Body of pancreas (tissue), 4 donors: ENCODE measurements at regions not wholly inside any gene's neighbourhood (a gene's known extent, or its start where the extent isn't known, plus 50 kb on each side); places are given as distances from the start of the nearest gene placed in this dataset.

ENCODE experiments used
- ATAC-seq: fragments of 150-250 bp; one replicate; pipeline ENCODE4 v1.9.1; 2016
- DNase-seq, 4 donors: peaks; one replicate each; pipeline ENCODE4 v3.0.0-alpha.2; 2019
- H3K27ac ChIP-seq, 4 donors: fragments of 200-600 bp; sonication (generic); 1 replicate in 3 of 4; 2 replicates in 1 of 4; pipeline versions ENCODE4 v1.5.1 to v1.6.1; 2016 to 2019; ENCODE audit warnings: mild to moderate bottlenecking in 1 of 4, mixed read lengths in 1 of 4, moderate library complexity in 1 of 4
- H3K27me3 ChIP-seq, 2 donors: fragments of 200-600 bp; sonication (generic); one replicate each; pipeline ENCODE4 v1.6.0; 2016; ENCODE audit warnings: mild to moderate bottlenecking in 1 of 2
- H3K36me3 ChIP-seq, 2 donors: fragments of 200-600 bp; sonication (generic); replicated peaks in 1 of 2; 2 replicates each; pipeline ENCODE4 v1.5.1; 2016; ENCODE audit warnings: low read depth in 2 of 2; ENCODE audit not compliant: insufficient read depth in 1 of 2
- H3K4me1 ChIP-seq: fragments of 200-600 bp; sonication (generic); one replicate; pipeline ENCODE4 v1.6.0; 2016
- H3K4me3 ChIP-seq, 2 donors: fragments of 200-600 bp; sonication (generic); 1 replicate in 1 of 2; 2 replicates in 1 of 2; pipeline ENCODE4 v1.5.1; 2016 to 2019
- H3K9me3 ChIP-seq, 3 donors: fragments of 200-600 bp; sonication (generic); 1 replicate in 2 of 3; 2 replicates in 1 of 3; pipeline ENCODE4 v1.5.1; 2016
- CTCF ChIP-seq, 7 experiments: fragments of 450-650 bp in 4 of 7; fragments of 200-600 bp in 3 of 7; sonication (generic) in 3 of 7; IDR thresholded peaks; one replicate each; pipeline ENCODE4 v1.5.1; 2016 to 2019; ENCODE audit warnings: antibody characterized with exemption in 7 of 7
- POLR2A ChIP-seq, 3 donors: fragments of 450-650 bp; IDR thresholded peaks; one replicate each; pipeline ENCODE4 v1.6.1; 2016; ENCODE audit warnings: antibody characterized with exemption in 3 of 3, mild to moderate bottlenecking in 2 of 3
- WGBS, 2 donors: methylation state at CpG; one replicate each; pipeline ENCODE4 v1.1.5; 2017; 5-methylcytosine and 5-hydroxymethylcytosine counted together
- intact Hi-C: fragments of 100-400 bp; cut with DNase I; formaldehyde crosslinking; loops from one replicate; pipeline ENCODE4 v1.15.1; 2023

GRCh38 chr11:112498701-112499100 is 238.0 kb upstream of the PLET1 start:
- TF ChIP-seq POLR2A (IDR thresholded peaks at IDR 0.05) (no peak), CTCF (IDR thresholded peaks at IDR 0.05) (no peak)
- Histone ChIP-seq H3K9me3 (no peaks in the 10 kb centered on the region), H3K4me1 (no peaks in the 10 kb centered on the region), H3K27ac (no peak overlapping the region), H3K36me3 (no peaks in the 10 kb centered on the region), H3K27me3 (no peaks in the 10 kb centered on the region), H3K4me3 (no peak overlapping the region)
- intact Hi-C loops = no loop called here
- ATAC-seq (no peak), DNase-seq (no peak)
- WGBS, 2 donors = 59 to 67% methylated on average over 5 of the region's 5 CpGs

GRCh38 chr11:112499153-112499880 is 238.7 kb upstream of the PLET1 start:
- H3K27me3 ChIP-seq = no peaks in the 10 kb centered on the region
- H3K9me3 ChIP-seq = no peaks in the 10 kb centered on the region
- H3K36me3 ChIP-seq = no peaks in the 10 kb centered on the region
- no peak overlapping the region for H3K27ac ChIP-seq
- TF ChIP-seq POLR2A (IDR thresholded peaks at IDR 0.05) (no peak), CTCF (IDR thresholded peaks at IDR 0.05) (no peak)
- intact Hi-C loops = no loop called here
- no peak overlapping the region for H3K4me3 ChIP-seq
- ATAC-seq = no peak
- DNase-seq = no peak
- H3K4me1 ChIP-seq = no peaks in the 10 kb centered on the region
- 58 to 60% methylated on average over 19 to 20 of the region's 20 CpGs for WGBS, 2 donors

GRCh38 chr11:112499881-112500204 is 239.2 kb upstream of the PLET1 start:
- H3K4me3 ChIP-seq = no peak overlapping the region
- TF ChIP-seq POLR2A (IDR thresholded peaks at IDR 0.05) = no peak
- TF ChIP-seq CTCF (IDR thresholded peaks at IDR 0.05) = no peak
- no peaks in the 10 kb centered on the region for H3K9me3 ChIP-seq
- ATAC-seq (no peak), DNase-seq (no peak)
- 85 to 87% methylated on average over 7 to 10 of the region's 10 CpGs for WGBS, 2 donors
- intact Hi-C loops = no loop called here
- H3K36me3 ChIP-seq = no peaks in the 10 kb centered on the region
- no peaks in the 10 kb centered on the region for H3K4me1 ChIP-seq
- H3K27me3 ChIP-seq = no peaks in the 10 kb centered on the region
- H3K27ac ChIP-seq = no peak overlapping the region

- Histone ChIP-seq H3K9me3 (no peaks in the 10 kb centered on the region), H3K4me3 (no peak overlapping the region), H3K36me3 (no peaks in the 10 kb centered on the region), H3K27me3 (no peaks in the 10 kb centered on the region), H3K4me1 (no peaks in the 10 kb centered on the region), H3K27ac (no peak overlapping the region)
- no peak for ATAC-seq
- WGBS, 2 donors = 49 to 54% methylated on average over 5 of the region's 5 CpGs
- no peak for TF ChIP-seq POLR2A (IDR thresholded peaks at IDR 0.05)
- no peak for TF ChIP-seq CTCF (IDR thresholded peaks at IDR 0.05)
- intact Hi-C loops = no loop called here
- no peak for DNase-seq
Observed at GRCh38 chr11:112503410-112503809, 242.8 kb upstream of the PLET1 start.

- intact Hi-C loops = no loop called here
- Histone ChIP-seq H3K9me3 (no peaks in the 10 kb centered on the region), H3K4me3 (no peak overlapping the region), H3K4me1 (no peaks in the 10 kb centered on the region), H3K27ac (no peak overlapping the region), H3K36me3 (no peaks in the 10 kb centered on the region), H3K27me3 (no peaks in the 10 kb centered on the region)
- WGBS, 2 donors = 82% methylated on average over 1 of the region's 1 CpG
- ATAC-seq (no peak), DNase-seq (no peak)
- TF ChIP-seq POLR2A (IDR thresholded peaks at IDR 0.05) = no peak
- no peak for TF ChIP-seq CTCF (IDR thresholded peaks at IDR 0.05)
Observed at GRCh38 chr11:112504056-112504455, 243.4 kb upstream of the PLET1 start.
